ENCODE measurements at regions not wholly inside any gene's neighbourhood (a gene's known extent, or its start where the extent isn't known, plus 50 kb on each side); places are given as distances from the start of the nearest gene placed in this dataset.
"Not testable (repeated sequence)": the region's sequence is repeated elsewhere in the genome, so short reads cannot be mapped to it uniquely, and the experiment has no call there.

- no peak for DNase-seq (ENCODE audit: low read depth in 2 of 3, low spot score in 2 of 3)
These were observed 199.7 kb downstream of the ADCYAP1 start for GRCh38 chr18:1104181-1104881.

GRCh38 chr18:1124495-1124894 is 219.8 kb downstream of the ADCYAP1 start:
- DNase-seq (ENCODE audit: low read depth in 2 of 3, low spot score in 2 of 3): no peak

- no peak for DNase-seq (ENCODE audit: low read depth in 2 of 3, low spot score in 2 of 3)
These were observed 228.9 kb downstream of the ADCYAP1 start for GRCh38 chr18:1133541-1133940.

DNA sequence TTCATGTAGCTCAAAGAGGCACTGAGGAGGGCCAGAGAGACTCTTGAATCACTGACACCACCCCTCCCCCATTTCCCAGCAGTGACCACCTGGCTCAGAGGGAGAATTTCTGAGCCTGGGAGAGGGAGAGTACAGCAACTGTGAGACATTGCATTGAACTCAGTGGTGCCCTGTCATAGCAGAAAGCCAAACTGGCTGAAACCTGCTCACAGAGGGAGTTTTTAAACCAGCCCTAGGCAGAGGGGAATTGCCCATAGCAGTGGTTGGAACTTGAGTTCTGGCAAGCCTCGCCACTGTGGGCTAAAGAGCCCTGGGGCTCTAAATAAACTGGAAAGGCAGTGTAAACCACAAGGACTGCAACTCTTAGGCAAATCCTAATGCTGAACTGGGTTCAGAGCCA is 243.1 kb downstream of the ADCYAP1 start:
- DNase-seq (ENCODE audit: low read depth in 2 of 3, low spot score in 2 of 3): no peak

GRCh38 chr18:1149709-1150108 is 245.0 kb downstream of the ADCYAP1 start:
- DNase-seq (ENCODE audit: low read depth in 2 of 3, low spot score in 2 of 3): no peak

GRCh38 chr18:1150344-1150743 is 245.7 kb downstream of the ADCYAP1 start:
- DNase-seq (ENCODE audit: low read depth in 2 of 3, low spot score in 2 of 3): no peak

DNA sequence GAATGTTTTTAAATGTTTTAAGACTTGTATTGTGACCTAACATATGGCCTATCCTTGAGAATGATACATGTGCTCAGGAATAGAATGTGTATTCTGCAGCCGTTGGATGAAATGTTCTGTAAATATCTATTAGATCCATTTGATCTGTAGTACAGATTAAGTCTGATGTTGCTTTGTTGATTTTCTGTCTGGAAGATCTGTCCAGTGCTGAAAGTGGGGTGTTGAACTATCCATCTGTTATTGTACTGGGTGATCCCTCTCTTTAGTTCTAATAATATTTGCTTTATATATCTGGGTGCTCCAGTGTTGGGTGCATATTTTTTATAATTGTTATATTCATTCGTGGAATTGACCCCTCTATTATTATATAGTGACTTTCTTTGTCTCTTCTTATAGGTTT is 248.3 kb downstream of the ADCYAP1 start:
- DNase-seq (ENCODE audit: low read depth in 2 of 3, low spot score in 2 of 3): not testable (repeated sequence)

- DNase-seq (ENCODE audit: low read depth in 2 of 3, low spot score in 2 of 3): no peak
These were observed 268.9 kb downstream of the ADCYAP1 start for GRCh38 chr18:1173593-1173992.

GRCh38 chr18:1177232-1177631 is 272.6 kb downstream of the ADCYAP1 start:
- DNase-seq (ENCODE audit: low read depth in 2 of 3, low spot score in 2 of 3): no peak

DNA sequence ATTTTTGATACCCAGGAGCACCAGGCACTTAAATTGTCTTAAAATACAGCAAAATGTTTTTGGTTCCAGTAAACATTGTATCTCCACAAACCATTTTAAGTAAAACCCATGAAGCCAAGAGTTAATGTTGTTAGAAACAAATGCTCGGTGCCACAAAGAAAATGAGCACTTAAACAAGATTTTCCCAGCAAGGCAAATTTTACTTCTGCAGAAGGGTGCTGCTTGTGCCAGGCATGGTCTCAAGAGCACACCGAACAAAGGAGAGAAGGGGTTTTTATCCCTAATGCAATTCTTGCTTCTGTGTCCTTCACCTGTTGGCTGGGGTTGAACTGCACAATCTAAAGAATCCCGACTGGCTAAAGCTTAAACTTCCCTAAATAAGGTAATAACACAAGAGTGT is 286.7 kb downstream of the ADCYAP1 start:
- no peak for DNase-seq (ENCODE audit: low read depth in 2 of 3, low spot score in 2 of 3)

DNA sequence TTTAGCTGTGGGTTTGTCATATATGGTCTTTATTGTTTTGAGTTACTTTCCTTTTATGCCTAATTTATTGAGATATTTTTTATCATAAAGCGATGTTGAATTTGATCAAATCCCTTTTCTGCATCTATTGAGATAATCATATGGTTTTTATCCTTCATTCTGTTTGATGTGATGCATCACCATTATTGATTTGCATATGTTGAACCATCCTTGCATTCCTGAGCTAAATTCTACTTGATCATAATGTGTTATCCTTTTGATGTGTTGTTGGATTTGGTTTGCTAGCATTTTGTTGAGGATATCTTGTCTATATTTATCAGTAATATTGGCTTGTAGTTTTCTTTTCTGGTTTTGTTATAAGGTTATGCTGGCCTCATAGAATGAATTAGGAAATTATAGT is 308.5 kb downstream of the ADCYAP1 start:
- DNase-seq (ENCODE audit: low read depth in 2 of 3, low spot score in 2 of 3): no peak

DNA sequence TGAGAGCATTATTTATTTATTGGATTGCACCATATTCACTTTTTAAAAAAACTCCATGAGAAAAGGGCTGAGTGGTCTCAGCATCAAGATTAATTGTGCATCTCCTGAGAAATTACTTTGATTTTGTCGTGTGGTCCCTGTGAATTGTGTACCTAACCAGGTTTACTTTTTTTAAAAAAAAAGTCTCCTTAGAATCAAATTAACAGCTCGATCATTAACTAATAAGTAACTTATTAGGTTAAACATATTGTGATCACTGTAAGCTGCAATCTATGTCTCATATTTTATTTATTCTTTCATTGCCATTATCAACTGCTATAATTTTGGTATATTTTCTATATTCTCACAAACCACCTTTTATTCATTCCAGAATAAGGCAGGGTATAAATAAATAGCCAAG is 318.2 kb downstream of the ADCYAP1 start:
- no peak for DNase-seq (ENCODE audit: low read depth in 2 of 3, low spot score in 2 of 3)

DNA sequence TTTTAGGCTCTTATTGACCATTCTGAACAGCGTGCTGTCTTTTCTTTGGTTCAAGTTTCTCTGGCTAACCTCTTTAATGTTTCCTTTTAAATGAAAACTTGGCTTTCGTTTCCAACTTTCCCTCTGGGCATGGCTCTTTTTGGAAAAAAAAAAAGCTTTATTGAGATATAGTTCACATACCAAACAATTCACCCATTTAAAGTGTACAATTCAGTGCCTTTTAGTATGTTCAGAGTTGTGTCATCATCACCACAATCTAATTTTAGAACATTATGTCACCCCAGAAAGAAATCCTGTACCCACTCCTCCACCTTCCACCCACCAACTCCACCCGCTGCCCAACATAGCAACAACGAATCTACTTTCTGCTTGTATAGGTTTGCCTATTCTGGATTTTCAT is 322.4 kb downstream of the ADCYAP1 start:
- DNase-seq (ENCODE audit: low read depth in 2 of 3, low spot score in 2 of 3): no peak

- no peak for DNase-seq (ENCODE audit: low read depth in 2 of 3, low spot score in 2 of 3)
These were observed 325.0 kb downstream of the ADCYAP1 start for GRCh38 chr18:1229634-1230033.

- DNase-seq (ENCODE audit: low read depth in 2 of 3, low spot score in 2 of 3): no peak
These were observed 328.2 kb downstream of the ADCYAP1 start for GRCh38 chr18:1232867-1233266.

GRCh38 chr18:1240701-1241100 is 336.0 kb downstream of the ADCYAP1 start:
- DNase-seq (ENCODE audit: low read depth in 2 of 3, low spot score in 2 of 3): no peak

GRCh38 chr18:1244397-1245122 is 339.9 kb downstream of the ADCYAP1 start:
- DNase-seq (ENCODE audit: low read depth in 2 of 3, low spot score in 2 of 3): no peak

DNA sequence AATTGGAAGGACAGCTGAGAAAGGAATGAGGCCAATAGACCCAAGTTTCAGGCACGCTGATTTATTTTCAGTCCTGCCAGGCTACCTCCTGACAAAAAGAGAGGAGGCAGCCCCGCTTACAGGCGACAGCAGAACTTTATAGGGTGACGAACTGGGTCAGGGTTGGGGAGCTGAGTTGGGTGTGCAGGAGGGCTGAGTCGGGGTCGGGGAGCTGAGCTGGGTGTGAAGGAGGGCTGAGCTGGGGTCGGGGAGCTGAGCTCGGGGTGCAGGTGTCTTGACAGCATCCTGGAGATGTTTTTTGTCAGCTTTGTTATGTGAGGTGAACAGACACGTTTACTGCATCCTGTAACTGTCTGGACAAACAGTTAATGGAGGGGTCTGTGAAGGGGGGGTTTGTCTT is 342.2 kb downstream of the ADCYAP1 start:
- DNase-seq (ENCODE audit: low read depth in 2 of 3, low spot score in 2 of 3): no peak

- no peak for DNase-seq (ENCODE audit: low read depth in 2 of 3, low spot score in 2 of 3)
These were observed 347.9 kb downstream of the ADCYAP1 start for GRCh38 chr18:1252534-1252933.

DNA sequence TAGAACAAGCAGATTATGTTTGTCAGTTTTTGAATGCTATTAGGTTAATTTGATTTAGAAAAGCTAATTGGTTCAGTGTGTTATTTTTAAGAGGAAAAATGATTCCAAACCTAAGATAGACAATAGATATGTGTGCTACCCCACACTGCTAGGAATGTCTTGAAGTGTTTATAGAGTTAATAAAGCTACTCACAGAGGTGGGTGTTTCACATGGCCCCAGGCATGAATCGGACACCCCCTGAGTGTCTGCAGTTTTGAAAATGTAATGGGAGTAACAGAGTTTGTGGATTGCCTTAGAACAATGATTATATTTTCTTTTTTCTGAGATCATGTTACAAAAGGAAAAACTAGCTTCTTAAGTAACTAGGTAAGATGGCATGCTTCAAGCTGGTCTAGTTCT is 348.3 kb downstream of the ADCYAP1 start:
- no peak for DNase-seq (ENCODE audit: low read depth in 2 of 3, low spot score in 2 of 3)

GRCh38 chr18:1253827-1254226 is 349.2 kb downstream of the ADCYAP1 start:
- DNase-seq (ENCODE audit: low read depth in 2 of 3, low spot score in 2 of 3): no peak

DNA sequence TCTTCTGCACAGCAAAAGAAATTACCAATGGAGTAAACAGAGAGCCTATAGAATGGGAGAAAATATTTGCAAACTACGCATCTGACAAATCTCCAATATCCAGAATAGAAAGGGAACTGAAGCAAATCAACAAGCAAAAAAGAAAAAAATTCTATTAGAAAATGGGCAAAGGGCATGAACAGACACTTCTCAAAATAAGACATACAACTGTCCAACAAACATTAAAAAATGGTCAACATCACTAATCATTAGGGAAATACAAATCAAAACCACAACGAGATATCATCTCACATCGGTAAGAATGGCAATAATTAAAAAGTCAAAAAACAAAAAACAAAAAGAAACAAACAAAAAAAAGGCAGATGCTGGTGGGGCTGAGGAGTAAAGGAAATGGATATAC is 356.4 kb downstream of the ADCYAP1 start:
- no peak for DNase-seq (ENCODE audit: low read depth in 2 of 3, low spot score in 2 of 3)

DNA sequence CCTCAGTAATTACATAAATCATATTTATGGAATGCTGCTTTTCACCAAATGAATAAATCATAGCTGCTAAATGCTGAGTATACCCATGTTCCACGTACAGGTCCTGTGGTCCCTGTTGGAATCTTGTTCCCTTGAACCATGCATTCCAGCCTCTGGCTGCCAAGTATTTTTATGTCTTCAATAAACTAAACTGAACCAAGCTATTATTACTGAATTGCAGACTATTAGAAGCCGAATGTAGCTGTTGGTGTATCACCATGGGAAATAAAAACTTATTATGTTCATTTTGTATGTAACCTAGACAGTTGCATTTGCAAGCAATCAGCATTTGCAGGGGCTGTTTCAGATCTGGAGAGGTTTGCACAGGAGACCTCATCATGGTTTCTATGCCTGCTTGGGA is 362.4 kb downstream of the ADCYAP1 start:
- no peak for DNase-seq (ENCODE audit: low read depth in 2 of 3, low spot score in 2 of 3)

All from activated CD8-positive, alpha-beta memory T cell treated with anti-CD3 and anti-CD28 coated beads for 48 hours (primary cell).